CD4-positive, alpha-beta T cell treated with Interleukin-15 for 4 hours (primary cell): ENCODE measurements at regions not wholly inside any gene's neighbourhood (a gene's known extent, or its start where the extent isn't known, plus 50 kb on each side); places are given as distances from the start of the nearest gene placed in this dataset.
"Not testable (repeated sequence)": the region's sequence is repeated elsewhere in the genome, so short reads cannot be mapped to it uniquely, and the experiment has no call there.

Source experiments
- DNase-seq: peaks from one replicate; pipeline ENCODE4 v3.0.0-alpha.2; 2020; ENCODE audit warnings: low spot score

- no peak for DNase-seq
Measured at GRCh38 chr10:7108141-7108540, 302.7 kb downstream of the SFMBT2 start.

- DNase-seq, result no peak
Measured at GRCh38 chr10:7107285-7107684, 303.5 kb downstream of the SFMBT2 start.

- not testable (repeated sequence) for DNase-seq
Measured at GRCh38 chr10:7104379-7104778, 306.5 kb downstream of the SFMBT2 start.

- no peak for DNase-seq
Measured at GRCh38 chr10:7102557-7103349, 308.1 kb downstream of the SFMBT2 start.

- DNase-seq, result no peak
Measured at GRCh38 chr10:7102084-7102483, 308.8 kb downstream of the SFMBT2 start.

- no peak for DNase-seq
Measured at GRCh38 chr10:7101451-7101850, 309.4 kb downstream of the SFMBT2 start.

GRCh38 chr10:7100032-7100702 is 310.7 kb downstream of the SFMBT2 start:
- no peak for DNase-seq

- no peak for DNase-seq
Measured at GRCh38 chr10:7098160-7098762, 312.6 kb downstream of the SFMBT2 start.

GRCh38 chr10:7094781-7095180 is 316.1 kb downstream of the SFMBT2 start:
- no peak for DNase-seq

- no peak for DNase-seq
Measured at GRCh38 chr10:7093368-7093767, 317.5 kb downstream of the SFMBT2 start.

GRCh38 chr10:7092603-7093002 is 318.2 kb downstream of the SFMBT2 start:
- DNase-seq, result no peak

- no peak for DNase-seq
Measured at GRCh38 chr10:7090529-7090928, 320.3 kb downstream of the SFMBT2 start.

- no peak for DNase-seq
Measured at GRCh38 chr10:7085913-7086589, 324.8 kb downstream of the SFMBT2 start.

GRCh38 chr10:7085147-7085912 is 325.5 kb downstream of the SFMBT2 start:
- DNase-seq, result no peak

- no peak for DNase-seq
Measured at GRCh38 chr10:7084280-7085005, 326.4 kb downstream of the SFMBT2 start.

GRCh38 chr10:7082967-7083366 is 327.9 kb downstream of the SFMBT2 start:
- DNase-seq, result no peak

GRCh38 chr10:7077880-7078279 is 333.0 kb downstream of the SFMBT2 start:
- DNase-seq, result no peak

- DNase-seq, result no peak
Measured at GRCh38 chr10:7075851-7076250, 335.0 kb downstream of the SFMBT2 start.

GRCh38 chr10:7075110-7075509 is 335.7 kb downstream of the SFMBT2 start:
- no peak for DNase-seq

GRCh38 chr10:7071421-7071820 is 339.4 kb downstream of the SFMBT2 start:
- no peak for DNase-seq

GRCh38 chr10:7070950-7071349 is 339.9 kb downstream of the SFMBT2 start:
- peak; percentile 3 for DNase-seq
